ENCODE measurements at regions not wholly inside any gene's neighbourhood (a gene's known extent, or its start where the extent isn't known, plus 50 kb on each side); places are given as distances from the start of the nearest gene placed in this dataset.
"Not testable (repeated sequence)": the region's sequence is repeated elsewhere in the genome, so short reads cannot be mapped to it uniquely, and the experiment has no call there.

DNA sequence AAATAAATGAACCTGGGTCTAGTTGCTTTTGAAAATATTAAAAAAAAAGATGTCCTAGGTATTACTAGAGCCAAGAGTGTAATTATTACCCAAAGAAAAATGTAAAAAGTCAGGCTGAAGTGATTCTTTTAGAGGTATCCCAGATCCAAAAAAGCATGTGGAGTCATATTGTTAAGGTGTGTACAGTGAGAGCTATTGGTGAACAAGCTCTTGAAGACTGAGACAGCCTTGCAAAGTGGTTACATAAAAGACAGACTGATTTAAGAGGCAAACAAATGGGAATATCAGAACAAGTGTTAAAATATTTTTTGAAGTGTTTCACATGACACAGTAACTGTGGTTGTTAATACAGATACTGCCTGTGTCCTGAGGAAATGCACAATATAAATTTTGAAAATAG lies 624.5 kb downstream of the PLOD2 start:
- no peak for DNase-seq (ENCODE audit: low read depth)

DNA sequence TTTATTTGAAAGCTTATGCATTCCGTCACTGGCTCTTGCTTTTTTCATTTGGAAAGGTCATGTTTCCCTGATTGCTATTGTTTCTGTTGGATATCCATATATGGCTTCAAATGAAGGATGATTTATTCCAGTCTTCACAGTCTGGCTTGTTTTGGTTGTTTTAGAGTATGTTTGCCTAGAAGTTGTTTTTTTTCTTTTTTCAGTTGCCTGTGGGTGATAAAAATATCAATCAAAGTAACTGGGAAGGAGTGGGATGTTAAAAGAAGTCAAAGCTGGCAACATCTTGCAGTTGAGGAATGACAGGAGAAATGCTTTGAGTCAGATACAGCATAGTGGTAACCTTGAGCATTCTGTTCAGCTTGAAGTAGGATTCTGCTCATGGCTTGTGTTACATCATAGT lies 610.5 kb downstream of the PLOD2 start:
- DNase-seq (ENCODE audit: low read depth): no peak

DNA sequence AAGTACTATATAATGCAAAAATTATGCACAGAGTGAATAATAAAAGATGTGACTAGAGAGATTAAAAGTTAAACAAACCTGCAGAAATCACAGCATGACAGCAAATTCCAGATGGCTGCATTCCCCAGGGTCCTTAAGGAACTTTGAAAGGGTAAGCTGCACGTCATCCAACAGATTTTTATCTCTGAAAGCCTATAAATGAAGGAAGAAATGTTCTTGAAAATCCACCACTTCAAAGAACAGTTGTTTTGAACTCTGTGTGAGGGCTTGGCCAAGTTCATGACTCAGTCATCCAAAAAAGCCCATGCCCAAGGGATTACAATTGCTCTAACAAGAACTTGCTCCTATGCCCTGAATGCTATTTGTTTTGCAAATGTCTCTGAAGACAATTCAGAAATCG lies 603.6 kb downstream of the PLOD2 start:
- peak; percentile 30 for DNase-seq (ENCODE audit: low read depth)

DNA sequence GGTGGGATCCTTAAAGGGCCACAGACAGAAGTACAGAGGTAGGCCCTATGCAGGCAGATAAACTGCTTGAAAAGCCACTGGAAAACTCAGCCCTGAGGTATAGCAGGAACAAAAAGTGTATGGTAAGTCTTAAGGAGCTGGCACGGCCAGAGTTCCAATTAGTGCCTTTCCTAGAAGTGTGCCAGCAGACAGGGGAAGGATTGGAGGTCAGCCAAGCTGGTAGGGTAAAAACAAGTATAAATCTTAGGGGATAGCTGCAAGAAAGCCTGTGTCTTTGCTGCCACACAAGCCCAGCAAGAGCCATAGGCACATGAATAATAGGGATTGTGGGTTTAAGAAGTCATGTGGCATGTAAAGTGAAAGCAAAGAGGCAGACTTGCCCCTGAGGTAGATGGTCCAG lies 582.5 kb downstream of the PLOD2 start:
- DNase-seq (ENCODE audit: low read depth): no peak

DNA sequence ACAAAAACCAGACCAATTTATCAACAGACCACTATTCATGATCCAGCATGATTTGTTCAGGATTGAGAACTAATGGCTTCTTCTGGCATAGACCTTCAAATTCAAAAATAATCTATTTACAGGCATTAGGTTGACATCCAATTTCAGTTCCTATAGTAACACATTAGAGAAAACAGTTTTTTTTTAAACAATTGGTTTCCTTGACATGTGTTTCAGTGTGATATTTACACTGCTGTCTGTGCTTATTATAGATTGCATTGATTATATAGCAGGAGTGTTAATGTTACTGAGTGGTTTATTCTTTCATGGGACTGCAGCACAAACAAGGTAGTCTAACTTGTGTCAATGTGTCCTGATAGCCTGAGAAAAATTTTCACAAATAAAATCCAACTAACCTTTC lies 579.3 kb downstream of the PLOD2 start:
- no peak for DNase-seq (ENCODE audit: low read depth)

DNA sequence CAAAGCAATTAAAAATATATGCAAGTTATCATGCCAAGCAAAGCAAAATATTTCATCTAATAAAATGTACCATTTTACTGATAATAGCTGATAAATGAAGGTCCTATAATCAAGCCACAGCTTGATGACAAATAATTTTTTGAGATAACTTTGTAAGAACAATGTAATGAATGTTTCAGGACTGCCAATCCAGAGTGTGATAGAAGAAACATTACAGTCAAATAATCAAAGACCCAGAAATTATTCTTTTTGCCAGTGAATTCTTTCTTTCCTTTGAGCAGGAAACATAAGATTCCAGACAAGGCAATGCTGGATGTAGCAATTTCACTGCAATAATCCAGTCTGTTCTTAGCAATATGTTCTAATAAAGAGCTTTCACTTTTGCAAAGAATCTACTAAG lies 556.1 kb downstream of the PLOD2 start:
- DNase-seq (ENCODE audit: low read depth): no peak

DNA sequence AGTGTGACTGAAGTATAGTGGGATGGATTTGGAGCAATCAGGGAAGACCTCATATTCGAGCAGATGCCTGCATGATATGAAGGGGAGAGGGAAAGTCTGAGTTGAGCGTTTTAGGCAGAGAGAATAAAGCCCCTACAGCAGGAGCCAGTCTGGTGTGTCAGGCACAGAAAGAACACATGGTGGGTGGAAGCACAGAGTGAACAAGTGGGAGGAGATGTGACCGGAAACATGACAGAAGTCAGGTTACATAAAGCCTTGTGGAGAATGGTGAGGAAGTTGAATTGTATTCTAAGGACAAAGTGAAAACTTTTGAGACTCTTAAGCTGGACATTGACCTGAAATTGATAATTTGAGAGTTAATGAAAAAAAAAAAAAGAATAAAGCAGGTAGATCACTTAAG lies 541.0 kb downstream of the PLOD2 start:
- no peak for DNase-seq (ENCODE audit: low read depth)

DNA sequence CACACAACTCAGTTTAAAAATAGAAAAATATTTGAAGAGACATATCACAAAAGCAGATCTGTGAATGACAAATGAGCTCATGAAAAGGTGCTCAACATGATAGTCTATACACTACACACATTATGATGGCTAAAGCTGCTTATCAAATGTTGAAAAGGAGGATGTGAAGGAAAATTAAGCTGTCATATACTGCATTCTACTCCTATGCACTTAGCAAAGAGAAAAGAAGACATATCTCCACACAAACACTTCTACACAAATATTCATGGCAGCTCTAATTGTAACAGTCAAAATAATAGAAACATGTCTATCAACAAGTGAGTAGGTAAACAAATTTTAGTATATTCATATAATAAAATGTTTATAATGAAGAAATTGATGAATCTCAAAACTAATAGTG lies 540.5 kb downstream of the PLOD2 start:
- no peak for DNase-seq (ENCODE audit: low read depth)

DNA sequence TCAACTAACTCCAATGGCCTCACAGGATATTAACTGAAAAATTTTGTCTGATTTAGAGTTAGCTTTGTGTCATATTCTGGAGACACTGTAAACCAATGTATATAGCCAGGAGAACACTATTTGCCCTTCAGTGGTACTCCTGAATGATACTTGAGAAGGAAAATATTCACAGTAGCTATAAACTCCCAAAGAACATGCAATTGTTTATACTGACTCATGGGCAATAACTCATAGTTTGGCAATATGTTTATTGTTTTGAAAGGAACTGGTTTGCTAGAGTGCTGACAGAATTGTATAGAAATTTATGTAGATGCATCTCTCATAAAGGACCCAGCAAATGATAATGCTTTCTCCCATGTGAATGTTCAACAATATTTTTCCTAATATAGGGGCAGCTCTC lies 537.6 kb downstream of the PLOD2 start:
- no peak for DNase-seq (ENCODE audit: low read depth)

DNA sequence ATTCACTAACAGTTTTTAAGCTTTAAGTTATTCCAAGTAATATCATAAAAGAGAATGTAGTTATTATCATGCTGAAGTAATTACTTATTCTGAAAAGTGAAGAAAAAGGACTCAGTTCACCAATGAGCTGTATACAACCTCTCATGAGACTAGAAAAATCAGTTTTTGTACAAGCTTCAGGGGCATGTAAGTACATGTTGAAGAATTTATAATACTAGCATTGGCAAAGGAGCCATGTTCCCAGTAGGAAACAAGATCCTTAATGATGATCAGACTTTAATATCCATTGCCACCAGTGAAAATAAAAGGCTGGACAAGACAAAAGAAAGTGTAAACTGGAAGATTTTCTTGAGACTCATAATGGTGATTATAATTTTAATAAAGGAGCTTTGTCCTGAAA lies 532.8 kb downstream of the PLOD2 start:
- DNase-seq (ENCODE audit: low read depth): no peak

DNA sequence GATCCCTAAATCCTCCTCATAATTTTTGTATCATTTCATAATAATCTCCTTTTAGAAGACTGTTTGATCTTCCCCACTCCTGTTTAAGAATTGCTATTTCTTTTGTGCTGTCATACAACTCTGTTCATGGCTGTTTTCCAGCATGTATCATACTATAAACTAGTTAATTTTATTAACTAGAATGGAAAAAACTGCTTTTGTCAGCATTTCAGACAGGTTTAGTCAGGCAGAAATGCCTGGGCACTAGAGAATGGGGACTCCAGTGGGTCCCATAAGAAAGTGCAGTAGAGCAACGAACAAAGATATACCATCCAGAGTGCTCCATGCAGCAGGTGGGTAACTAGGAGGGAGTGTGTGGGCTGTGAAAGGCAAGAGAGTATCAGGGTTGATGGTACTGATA lies 523.9 kb downstream of the PLOD2 start:
- DNase-seq (ENCODE audit: low read depth): no peak

DNA sequence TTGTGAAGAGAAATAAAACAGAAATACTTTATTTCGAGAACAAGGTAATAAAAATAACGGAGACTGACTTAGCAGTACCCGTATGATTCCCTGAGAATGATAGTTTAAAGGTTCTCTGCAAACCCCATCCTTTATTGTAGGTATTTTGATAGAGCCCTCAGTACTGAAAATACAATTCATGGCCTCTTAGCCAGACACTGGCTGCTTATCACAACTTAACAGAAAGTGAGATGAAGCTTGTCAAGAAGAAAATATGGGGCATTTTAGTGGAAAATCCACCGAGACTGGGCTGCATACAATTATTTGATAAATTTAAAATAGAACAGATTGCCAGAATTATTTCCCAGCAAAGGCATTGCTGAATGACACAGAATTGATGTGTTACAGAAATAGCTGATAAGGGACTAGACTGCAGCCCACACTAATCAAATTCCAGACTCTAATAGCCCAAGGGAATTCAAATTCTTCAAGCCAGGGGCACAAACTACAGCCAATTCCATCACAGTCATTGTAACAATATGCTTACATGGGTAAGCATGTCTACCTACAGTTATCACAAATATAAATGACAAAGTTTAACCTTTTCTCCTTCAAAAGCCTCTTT lies 521.9 kb downstream of the PLOD2 start:
- no peak for DNase-seq (ENCODE audit: low read depth)

DNA sequence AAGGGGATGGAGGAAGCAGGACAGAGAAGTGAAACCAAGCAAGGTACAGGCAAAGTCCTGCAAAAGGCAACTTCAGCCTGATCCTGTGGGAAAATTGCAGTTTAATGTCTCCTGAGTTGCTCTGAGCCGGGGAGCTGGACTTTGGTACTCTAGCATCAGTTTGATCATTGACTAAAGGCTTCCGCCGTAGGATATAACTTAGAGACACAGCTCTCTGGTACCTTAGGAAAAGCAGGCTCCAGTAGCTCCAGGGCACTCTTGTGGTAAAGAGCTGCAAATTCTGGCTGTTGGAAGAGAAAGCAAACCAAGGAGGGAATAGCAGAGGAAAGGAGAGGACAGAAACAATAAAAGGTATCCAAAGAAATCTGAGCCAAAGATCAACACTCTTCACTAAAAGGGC lies 521.1 kb downstream of the PLOD2 start:
- no peak for DNase-seq (ENCODE audit: low read depth)

DNA sequence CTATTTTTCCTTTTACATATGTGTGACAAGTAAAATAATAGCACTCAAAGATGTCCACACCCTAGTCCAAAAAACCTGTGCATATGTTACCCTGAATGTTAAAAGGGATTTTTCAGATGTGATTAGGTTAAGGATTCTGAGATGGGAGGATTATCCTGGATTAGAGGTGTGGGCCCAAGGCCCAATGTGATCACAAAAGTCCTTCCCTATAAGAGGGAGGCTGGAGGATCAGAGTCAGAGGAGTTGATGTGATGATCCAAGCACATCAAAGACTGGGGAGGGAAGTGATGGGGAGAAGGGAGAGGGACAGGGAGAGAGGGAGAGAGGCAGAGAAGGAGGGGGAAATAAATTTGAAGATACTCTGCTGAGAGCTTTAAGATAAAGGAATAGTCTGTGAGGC lies 512.6 kb downstream of the PLOD2 start:
- DNase-seq (ENCODE audit: low read depth): no peak

DNA sequence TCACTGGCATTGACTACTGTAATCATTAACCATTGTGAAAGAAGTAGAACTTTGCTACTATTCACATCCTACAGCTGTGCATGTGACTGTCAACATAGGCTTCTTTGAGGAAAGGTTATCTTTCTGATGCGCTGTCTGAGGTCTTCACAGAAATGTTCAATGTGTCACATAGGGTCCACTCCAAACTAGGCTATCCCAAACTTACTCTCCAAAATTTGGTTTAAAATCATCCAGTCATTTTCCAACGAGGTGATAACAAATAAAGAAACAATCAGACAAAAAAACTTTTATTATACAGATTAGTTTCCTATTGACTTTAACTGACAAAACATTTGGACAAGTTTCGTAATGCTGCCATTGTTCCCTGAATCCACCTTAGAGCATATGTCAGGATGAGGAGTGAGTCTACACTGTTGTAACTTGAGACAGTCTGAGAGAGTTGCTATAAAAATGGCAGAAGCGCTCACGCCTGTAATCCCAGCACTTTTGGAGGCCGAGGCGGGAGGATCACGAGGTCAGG lies 511.6 kb downstream of the PLOD2 start:
- no peak for DNase-seq (ENCODE audit: low read depth)

DNA sequence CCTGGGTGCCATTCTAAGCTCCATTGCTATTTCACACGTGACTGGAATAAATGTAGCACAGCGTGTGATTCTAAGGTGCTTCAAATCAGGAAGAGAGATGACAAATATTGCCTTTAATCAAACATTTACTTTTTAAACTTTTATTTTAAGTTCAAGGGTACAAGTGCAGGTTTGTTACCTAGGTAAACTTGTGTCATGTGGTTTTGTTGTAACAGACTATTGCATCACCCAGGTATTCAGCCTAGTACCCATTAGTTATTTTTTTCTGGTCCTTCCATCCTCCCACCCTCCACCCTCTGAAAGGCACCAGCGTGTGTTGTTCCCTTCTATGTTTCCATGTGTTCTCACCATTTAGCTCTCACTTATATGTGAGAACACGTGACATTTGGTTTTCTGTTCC lies 510.8 kb downstream of the PLOD2 start:
- no peak for DNase-seq (ENCODE audit: low read depth)

DNA sequence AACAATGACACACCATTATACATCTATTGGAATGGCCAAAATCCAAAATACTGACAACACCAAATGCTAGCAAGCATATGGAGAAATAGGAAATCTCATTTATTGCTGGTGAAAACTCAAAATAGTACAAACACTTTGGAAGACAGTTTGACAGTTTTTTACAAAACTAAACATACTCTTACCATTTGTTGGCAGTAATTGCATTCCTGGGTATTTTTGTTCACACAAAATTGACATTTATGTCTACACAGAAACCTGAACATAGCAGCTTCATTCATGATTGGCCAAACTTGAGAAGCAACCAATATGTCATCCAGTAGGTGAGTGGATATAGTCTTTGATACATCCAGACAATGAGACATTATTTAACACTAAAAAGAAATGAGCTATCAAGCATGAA lies 489.9 kb downstream of the PLOD2 start:
- no peak for DNase-seq (ENCODE audit: low read depth)

DNA sequence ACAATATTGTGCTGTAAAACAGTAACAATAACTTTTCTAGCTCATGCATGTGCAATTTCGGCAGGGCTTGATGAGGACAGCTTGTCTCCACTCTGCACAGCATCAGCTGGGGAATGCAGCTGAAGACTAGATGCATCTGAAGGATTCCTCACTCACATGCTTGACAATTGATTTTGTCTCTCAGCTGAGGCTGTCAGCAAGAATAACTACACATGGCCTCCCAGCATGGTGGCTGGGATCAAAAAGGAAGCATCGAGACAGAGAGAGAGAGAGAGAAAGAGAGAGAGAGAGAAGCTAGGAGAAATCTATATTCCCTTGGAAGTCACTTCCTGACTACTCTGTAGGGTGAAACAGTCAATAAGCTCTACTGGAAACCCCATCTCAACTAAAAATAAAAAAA lies 487.1 kb downstream of the PLOD2 start:
- DNase-seq (ENCODE audit: low read depth): no peak

DNA sequence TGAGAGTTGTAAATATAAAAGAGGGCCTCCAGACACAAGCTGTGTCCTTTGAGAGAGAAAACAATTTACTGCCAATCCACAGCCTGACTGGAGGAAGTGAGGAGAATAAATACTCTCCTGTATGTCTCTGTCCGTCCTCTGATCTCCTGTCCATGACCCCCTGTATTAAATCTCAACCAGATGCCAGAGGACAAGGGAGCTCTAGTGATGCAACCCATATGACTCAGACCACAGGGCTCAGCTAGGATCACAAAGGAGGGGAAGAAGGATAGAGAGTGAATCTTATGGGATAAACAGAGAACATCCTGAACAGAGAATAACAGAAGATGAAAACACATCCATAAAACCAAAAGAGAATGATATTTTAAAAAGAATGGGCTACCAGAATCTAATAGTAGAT lies 482.6 kb downstream of the PLOD2 start:
- DNase-seq (ENCODE audit: low read depth): no peak

DNA sequence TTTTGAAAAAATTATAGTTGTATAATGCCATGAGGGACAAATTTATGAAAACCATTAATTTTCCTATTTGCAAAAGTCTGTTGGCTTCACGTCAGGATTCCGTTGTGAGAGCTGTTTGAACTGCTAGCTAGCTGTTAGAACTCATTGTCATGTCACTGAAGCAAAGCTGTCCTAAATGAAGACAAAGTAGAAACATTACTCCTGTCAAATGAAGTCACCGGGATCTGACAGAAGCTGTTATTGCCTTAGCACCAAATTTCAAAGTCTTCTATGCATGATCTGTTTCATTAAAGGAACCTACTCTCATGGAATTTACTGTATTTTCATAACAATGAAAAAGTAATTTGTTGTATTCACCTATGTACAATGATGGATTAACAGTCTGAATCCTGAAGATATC lies 479.8 kb downstream of the PLOD2 start:
- DNase-seq (ENCODE audit: low read depth): no peak

DNA sequence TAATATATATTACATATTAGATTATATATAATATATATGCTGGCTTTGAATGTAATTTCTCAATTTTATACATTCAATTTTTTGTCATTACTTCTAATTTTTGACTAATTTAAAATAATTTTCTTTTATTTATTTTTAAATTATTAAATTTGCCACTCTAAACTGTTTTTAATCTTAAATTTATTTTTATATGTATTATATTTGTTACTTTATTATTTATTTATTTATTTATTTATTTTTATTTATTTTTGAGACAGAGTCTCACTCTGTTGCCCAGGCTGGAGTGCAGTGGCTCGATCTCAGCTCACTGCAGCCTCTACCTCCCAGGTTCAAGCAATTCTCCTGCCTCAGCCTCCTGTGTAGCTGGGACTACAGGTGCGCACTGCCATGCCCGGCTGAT lies 473.0 kb downstream of the PLOD2 start:
- DNase-seq (ENCODE audit: low read depth): not testable (repeated sequence)

DNA sequence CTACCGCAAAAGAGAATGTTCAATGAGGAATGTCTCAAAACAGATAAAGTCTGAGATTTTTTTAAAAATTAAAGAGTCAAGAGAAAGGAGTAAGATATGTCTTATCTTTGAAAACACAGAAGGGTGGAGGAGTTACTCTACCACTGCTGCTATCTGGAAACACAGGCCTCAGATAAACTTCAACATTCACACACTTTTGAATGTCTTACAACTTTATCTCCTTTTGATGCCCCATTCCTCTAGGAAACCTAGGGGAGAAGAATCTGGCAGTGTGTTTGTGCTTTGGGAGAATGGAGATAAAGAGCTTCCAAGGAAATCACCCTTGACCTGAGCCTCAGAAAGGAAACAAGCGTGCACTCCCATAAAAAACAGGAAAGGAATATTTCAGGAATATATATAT lies 468.2 kb downstream of the PLOD2 start:
- DNase-seq (ENCODE audit: low read depth): no peak

DNA sequence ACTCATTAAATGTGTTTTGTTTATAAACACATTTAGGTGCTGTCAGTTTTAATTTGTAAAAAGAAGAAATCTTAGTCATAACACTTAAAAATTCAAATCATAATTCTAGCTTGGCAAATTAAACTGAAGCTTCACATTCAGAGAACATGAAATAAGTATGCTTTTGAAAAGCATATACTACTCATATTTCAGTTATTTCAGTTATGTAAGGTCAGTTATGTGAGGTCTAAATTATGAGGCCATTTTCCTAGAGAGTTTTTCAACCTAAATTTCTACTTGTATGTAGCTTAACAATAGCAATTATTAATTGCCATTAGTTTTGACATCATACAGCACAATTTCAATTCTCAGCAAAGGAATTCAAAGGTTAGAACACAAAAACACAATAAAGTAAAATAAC lies 465.0 kb downstream of the PLOD2 start:
- no peak for DNase-seq (ENCODE audit: low read depth)

DNA sequence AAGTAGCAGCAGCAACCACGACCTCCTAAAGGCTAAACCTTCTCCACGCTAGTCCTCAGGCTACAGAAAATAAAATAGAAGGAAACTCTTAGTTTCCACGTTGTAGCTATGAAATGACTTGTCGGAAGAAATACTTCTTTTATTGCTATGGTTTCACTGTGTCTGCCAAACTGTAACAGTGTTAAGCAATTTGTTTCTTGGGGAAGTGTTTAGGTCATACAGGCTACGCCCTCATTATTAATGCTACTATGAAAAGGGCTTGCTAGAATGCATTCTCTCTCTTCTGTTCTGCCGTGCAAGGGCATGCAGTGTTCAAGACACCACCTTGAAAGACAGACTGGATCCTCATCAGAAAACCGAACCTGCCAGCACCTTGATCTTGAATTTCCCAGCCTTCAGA lies 462.7 kb downstream of the PLOD2 start:
- DNase-seq (ENCODE audit: low read depth): no peak

DNA sequence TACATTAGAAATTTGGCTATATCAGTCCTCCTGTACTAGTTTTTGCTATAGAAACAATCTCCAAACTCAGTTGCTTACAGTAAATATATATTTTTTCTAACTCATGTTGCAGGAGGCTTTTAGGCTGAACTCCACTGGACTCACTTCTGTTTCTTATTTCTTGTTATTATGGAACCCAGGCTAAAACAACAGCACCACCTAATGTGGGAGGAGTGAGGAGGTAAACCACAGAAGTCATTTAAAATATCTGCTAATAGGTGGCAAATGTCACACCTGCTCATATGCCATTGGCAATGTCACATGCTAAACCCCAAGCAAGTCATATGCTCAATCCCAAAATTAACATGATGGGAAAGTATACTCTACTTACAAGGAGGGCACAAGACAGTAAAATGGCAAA lies 462.2 kb downstream of the PLOD2 start:
- DNase-seq (ENCODE audit: low read depth): no peak

Measured in non-pigmented ciliary epithelial cell (primary cell).